ENCODE measurements at regions not wholly inside any gene's neighbourhood (a gene's known extent, or its start where the extent isn't known, plus 50 kb on each side); places are given as distances from the start of the nearest gene placed in this dataset.
A peak's percentile ranks its signal among the peaks of the same experiment; 100 is the strongest.
"Not testable (repeated sequence)": the region's sequence is repeated elsewhere in the genome, so short reads cannot be mapped to it uniquely, and the experiment has no call there.

DNA sequence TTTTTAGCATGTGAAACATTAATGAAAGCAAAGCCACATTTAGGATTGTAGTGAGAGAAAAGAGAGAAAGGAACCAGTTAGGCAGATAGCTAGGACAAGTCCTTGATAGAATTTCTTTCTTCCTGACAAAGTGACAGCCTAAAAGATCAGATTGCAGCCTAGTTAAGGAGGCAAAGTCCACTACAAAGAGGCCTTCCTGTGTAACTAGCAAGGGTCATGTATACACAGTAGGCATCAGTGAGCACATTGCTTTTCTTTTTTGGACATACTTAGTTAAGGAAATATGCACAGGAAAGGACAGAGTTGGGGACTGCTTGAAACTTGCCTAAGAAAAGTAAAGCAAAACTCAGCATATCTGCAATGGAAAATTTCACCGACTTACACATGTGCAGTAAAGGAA, 1577.5 kb downstream of the NLGN4Y start:
- no peaks in the 10 kb centered on the region for H3K27me3 ChIP-seq (ENCODE audit: insufficient read depth, poor library complexity, severe bottlenecking)
- TF ChIP-seq, protein P1, sequence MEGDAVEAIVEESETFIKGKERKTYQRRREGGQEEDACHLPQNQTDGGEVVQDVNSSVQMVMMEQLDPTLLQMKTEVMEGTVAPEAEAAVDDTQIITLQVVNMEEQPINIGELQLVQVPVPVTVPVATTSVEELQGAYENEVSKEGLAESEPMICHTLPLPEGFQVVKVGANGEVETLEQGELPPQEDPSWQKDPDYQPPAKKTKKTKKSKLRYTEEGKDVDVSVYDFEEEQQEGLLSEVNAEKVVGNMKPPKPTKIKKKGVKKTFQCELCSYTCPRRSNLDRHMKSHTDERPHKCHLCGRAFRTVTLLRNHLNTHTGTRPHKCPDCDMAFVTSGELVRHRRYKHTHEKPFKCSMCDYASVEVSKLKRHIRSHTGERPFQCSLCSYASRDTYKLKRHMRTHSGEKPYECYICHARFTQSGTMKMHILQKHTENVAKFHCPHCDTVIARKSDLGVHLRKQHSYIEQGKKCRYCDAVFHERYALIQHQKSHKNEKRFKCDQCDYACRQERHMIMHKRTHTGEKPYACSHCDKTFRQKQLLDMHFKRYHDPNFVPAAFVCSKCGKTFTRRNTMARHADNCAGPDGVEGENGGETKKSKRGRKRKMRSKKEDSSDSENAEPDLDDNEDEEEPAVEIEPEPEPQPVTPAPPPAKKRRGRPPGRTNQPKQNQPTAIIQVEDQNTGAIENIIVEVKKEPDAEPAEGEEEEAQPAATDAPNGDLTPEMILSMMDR (IDR thresholded peaks at IDR 0.05; ENCODE audit: poor library complexity, severe bottlenecking), result no peak
- H3K27ac ChIP-seq (ENCODE audit: poor library complexity, severe bottlenecking), result no peak overlapping the region
- H3K36me3 ChIP-seq (ENCODE audit: low read depth), result no peaks in the 10 kb centered on the region; the same call in 1 of the 2 replicates
- H3K9me3 ChIP-seq (ENCODE audit: severe bottlenecking), result no peaks in the 10 kb centered on the region
- H3K4me3 ChIP-seq (ENCODE audit: severe bottlenecking), result no peak overlapping the region
- ATAC-seq (ENCODE audit: low read depth), result no peak
- peaks cover 8% of the 10 kb centered on the region for H3K4me1 ChIP-seq (ENCODE audit: insufficient read depth, poor library complexity, severe bottlenecking)
- DNase-seq (ENCODE audit: low spot score), result no peak

DNA sequence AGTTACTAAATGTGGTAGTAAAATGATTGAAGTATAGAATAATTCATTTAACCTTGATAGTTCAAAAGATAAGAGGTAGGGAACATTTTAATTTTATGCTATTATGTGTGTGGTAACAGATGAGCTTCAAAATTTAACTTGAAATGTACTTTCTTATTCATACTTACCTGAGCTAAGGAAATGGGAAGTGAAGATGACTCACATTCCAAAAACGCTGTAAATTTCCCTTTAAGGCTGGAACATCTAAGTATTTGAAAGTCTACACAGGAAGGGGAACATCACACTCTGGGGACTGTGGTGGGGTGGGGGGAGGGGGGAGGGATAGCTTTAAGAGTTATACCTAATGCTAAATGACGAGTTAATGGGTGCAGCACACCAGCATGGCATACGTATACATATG, 1582.3 kb downstream of the NLGN4Y start:
- TF ChIP-seq, protein P1 (IDR thresholded peaks at IDR 0.05; ENCODE audit: poor library complexity, severe bottlenecking), result no peak
- Histone ChIP-seq H3K27ac (ENCODE audit: poor library complexity, severe bottlenecking) (peak overlapping the region; percentile 65), H3K4me1 (ENCODE audit: insufficient read depth, poor library complexity, severe bottlenecking) (peaks cover 13% of the 10 kb centered on the region), H3K9me3 (ENCODE audit: severe bottlenecking) (no peaks in the 10 kb centered on the region), H3K36me3 (ENCODE audit: low read depth) (no peaks in the 10 kb centered on the region; the same call in 1 of the 2 replicates), H3K4me3 (ENCODE audit: severe bottlenecking) (no peak overlapping the region), H3K27me3 (ENCODE audit: insufficient read depth, poor library complexity, severe bottlenecking) (no peaks in the 10 kb centered on the region)
- ATAC-seq (ENCODE audit: low read depth), result peak; percentile 68
- DNase-seq (ENCODE audit: low spot score), result no peak

DNA sequence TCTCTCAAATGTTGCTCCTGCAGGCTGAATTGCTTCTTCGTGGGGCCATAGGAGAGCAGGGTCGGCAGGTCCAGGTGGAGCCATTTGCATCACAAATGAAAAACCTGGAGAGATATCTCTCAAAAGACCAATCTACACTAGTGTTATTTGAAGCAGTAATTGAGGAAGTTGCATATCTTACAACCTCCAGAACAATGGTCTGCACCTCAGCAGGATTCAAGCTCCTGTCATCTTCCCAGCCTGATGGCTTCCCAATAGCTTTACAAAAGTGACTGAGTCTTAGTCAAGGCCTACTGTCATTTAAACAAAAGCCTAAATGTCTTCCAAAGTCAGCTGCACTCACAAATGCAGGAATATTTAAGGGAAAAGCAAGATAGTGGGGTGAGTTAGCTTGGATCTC, 1584.5 kb downstream of the NLGN4Y start:
- Histone ChIP-seq H3K4me3 (ENCODE audit: severe bottlenecking) (no peak overlapping the region), H3K36me3 (ENCODE audit: low read depth) (no peaks in the 10 kb centered on the region; the same call in 1 of the 2 replicates), H3K9me3 (ENCODE audit: severe bottlenecking) (no peaks in the 10 kb centered on the region), H3K27ac (ENCODE audit: poor library complexity, severe bottlenecking) (no peak overlapping the region), H3K27me3 (ENCODE audit: insufficient read depth, poor library complexity, severe bottlenecking) (no peaks in the 10 kb centered on the region), H3K4me1 (ENCODE audit: insufficient read depth, poor library complexity, severe bottlenecking) (peaks cover 13% of the 10 kb centered on the region)
- TF ChIP-seq, protein P1 (IDR thresholded peaks at IDR 0.05; ENCODE audit: poor library complexity, severe bottlenecking), result no peak
- no peak for ATAC-seq (ENCODE audit: low read depth)
- no peak for DNase-seq (ENCODE audit: low spot score)

DNA sequence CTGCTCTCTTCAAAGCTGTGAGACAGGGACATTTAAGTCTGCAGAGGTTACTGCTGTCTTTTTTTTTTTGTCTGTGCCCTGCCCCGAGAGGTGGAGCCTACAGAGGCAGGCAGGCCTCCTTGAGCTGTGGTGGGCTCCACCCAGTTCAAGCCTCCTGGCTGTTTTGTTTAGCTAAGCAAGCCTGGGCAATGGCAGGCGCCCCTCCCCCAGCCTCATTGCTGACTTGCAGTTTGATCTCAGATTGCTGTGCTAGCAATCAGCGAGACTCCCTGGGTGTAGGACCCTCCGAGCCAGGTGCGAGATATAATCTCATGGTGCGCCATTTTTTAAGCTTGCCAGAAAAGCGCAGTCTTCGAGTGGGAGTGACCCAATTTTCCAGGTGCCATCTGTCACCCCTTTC, 1595.8 kb downstream of the NLGN4Y start:
- not testable (repeated sequence) for ATAC-seq (ENCODE audit: low read depth); DNase-seq (ENCODE audit: low spot score); H3K36me3 ChIP-seq (ENCODE audit: low read depth); H3K27me3 ChIP-seq (ENCODE audit: insufficient read depth, poor library complexity, severe bottlenecking); H3K9me3 ChIP-seq (ENCODE audit: severe bottlenecking); H3K4me3 ChIP-seq (ENCODE audit: severe bottlenecking); H3K27ac ChIP-seq (ENCODE audit: poor library complexity, severe bottlenecking)
- peaks cover 17% of the 10 kb centered on the region for H3K4me1 ChIP-seq (ENCODE audit: insufficient read depth, poor library complexity, severe bottlenecking)

DNA sequence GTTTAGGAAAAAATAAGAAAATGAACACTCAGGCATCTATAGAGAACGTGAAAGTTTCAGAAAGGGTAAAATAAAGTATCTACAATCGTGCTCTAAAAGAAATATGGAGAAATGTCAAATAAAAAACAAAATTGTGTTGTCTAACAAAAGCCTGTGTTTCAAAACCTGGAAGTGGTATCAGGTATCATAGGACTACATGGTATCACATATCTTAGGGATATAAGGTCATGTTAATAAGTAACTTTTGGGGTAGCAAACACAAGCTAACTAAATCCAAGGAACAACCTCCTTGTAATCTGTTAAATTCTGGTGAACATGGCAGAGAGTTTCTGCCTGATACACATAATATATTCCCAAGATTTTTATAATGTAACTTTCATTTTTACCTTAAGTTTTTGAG, 1597.7 kb downstream of the NLGN4Y start:
- Histone ChIP-seq H3K9me3 (ENCODE audit: severe bottlenecking) (no peaks in the 10 kb centered on the region), H3K4me3 (ENCODE audit: severe bottlenecking) (no peak overlapping the region), H3K36me3 (ENCODE audit: low read depth) (no peaks in the 10 kb centered on the region), H3K27me3 (ENCODE audit: insufficient read depth, poor library complexity, severe bottlenecking) (no peaks in the 10 kb centered on the region), H3K4me1 (ENCODE audit: insufficient read depth, poor library complexity, severe bottlenecking) (peaks cover 17% of the 10 kb centered on the region), H3K27ac (ENCODE audit: poor library complexity, severe bottlenecking) (peak overlapping the region; percentile 70)
- ATAC-seq (ENCODE audit: low read depth) (peak; percentile 33; the same call in 1 of the 3 replicates), DNase-seq (ENCODE audit: low spot score) (no peak)
- TF ChIP-seq, protein P1 (IDR thresholded peaks at IDR 0.05; ENCODE audit: poor library complexity, severe bottlenecking), result no peak

Measured in RWPE2 (cell line).